ENCODE measurements at regions not wholly inside any gene's neighbourhood (a gene's known extent, or its start where the extent isn't known, plus 50 kb on each side); places are given as distances from the start of the nearest gene placed in this dataset.

GRCh38 chr2:8604262-8604661 is 77.6 kb upstream of the ID2 start:
- H3K9me3 ChIP-seq (ENCODE audit: control insufficient read depth, insufficient read depth, low read length) = no peaks in the 10 kb centered on the region
- no peaks in the 10 kb centered on the region for H3K27me3 ChIP-seq (ENCODE audit: control insufficient read depth, low read length)
- no peaks in the 10 kb centered on the region for H3F3A ChIP-seq (ENCODE audit: control insufficient read depth, insufficient read depth)
- H3K4me3 ChIP-seq (ENCODE audit: low read length) = no peak overlapping the region
- no peaks in the 10 kb centered on the region for H3K36me3 ChIP-seq (ENCODE audit: control insufficient read depth, low read length)
- H3K4me2 ChIP-seq (ENCODE audit: low read length) = no peak overlapping the region
- H3K4me1 ChIP-seq (ENCODE audit: control insufficient read depth, low read length) = no peaks in the 10 kb centered on the region
- H3K27ac ChIP-seq (ENCODE audit: low read depth, low read length) = no peak overlapping the region
- no peak for TF ChIP-seq EZH2phosphoT487 (IDR thresholded peaks at IDR 0.05; ENCODE audit: borderline replicate concordance, low read length)
- no peak for TF ChIP-seq CTCF (IDR thresholded peaks at IDR 0.05; ENCODE audit: low read depth, low read length, poor library complexity, severe bottlenecking)
- no peaks in the 10 kb centered on the region for H3K79me2 ChIP-seq (ENCODE audit: control insufficient read depth, low read length)
- no peaks in the 10 kb centered on the region for H3K9me2 ChIP-seq (replicated peaks; ENCODE audit: control insufficient read depth, low read length)
- no peaks in the 10 kb centered on the region for H4K20me1 ChIP-seq (ENCODE audit: control insufficient read depth, insufficient read depth, low read depth, low read length)

- Histone ChIP-seq H3K9me2 (replicated peaks; ENCODE audit: control insufficient read depth, low read length) (no peaks in the 10 kb centered on the region), H3K27me3 (ENCODE audit: control insufficient read depth, low read length) (no peaks in the 10 kb centered on the region), H3K4me2 (ENCODE audit: low read length) (no peak overlapping the region), H3K9me3 (ENCODE audit: control insufficient read depth, insufficient read depth, low read length) (peaks cover 8% of the 10 kb centered on the region; the same call in 1 of the 2 replicates), H4K20me1 (ENCODE audit: control insufficient read depth, insufficient read depth, low read depth, low read length) (no peaks in the 10 kb centered on the region), H3F3A (ENCODE audit: control insufficient read depth, insufficient read depth) (no peaks in the 10 kb centered on the region), H3K79me2 (ENCODE audit: control insufficient read depth, low read length) (no peaks in the 10 kb centered on the region), H3K36me3 (ENCODE audit: control insufficient read depth, low read length) (no peaks in the 10 kb centered on the region), H3K4me3 (ENCODE audit: low read length) (no peak overlapping the region), H3K27ac (ENCODE audit: low read depth, low read length) (no peak overlapping the region), H3K4me1 (ENCODE audit: control insufficient read depth, low read length) (no peaks in the 10 kb centered on the region)
- TF ChIP-seq CTCF (IDR thresholded peaks at IDR 0.05; ENCODE audit: low read depth, low read length, poor library complexity, severe bottlenecking) (no peak), EZH2phosphoT487 (IDR thresholded peaks at IDR 0.05; ENCODE audit: borderline replicate concordance, low read length) (no peak)
Observed at GRCh38 chr2:8605351-8606065, 76.3 kb upstream of the ID2 start.

GRCh38 chr2:8606226-8606625 is 75.6 kb upstream of the ID2 start:
- Histone ChIP-seq H3K36me3 (ENCODE audit: control insufficient read depth, low read length) (no peaks in the 10 kb centered on the region), H4K20me1 (ENCODE audit: control insufficient read depth, insufficient read depth, low read depth, low read length) (no peaks in the 10 kb centered on the region), H3K4me3 (ENCODE audit: low read length) (no peak overlapping the region), H3K27me3 (ENCODE audit: control insufficient read depth, low read length) (no peaks in the 10 kb centered on the region), H3K9me2 (replicated peaks; ENCODE audit: control insufficient read depth, low read length) (no peaks in the 10 kb centered on the region), H3K4me1 (ENCODE audit: control insufficient read depth, low read length) (no peaks in the 10 kb centered on the region), H3K4me2 (ENCODE audit: low read length) (no peak overlapping the region), H3K79me2 (ENCODE audit: control insufficient read depth, low read length) (no peaks in the 10 kb centered on the region), H3F3A (ENCODE audit: control insufficient read depth, insufficient read depth) (no peaks in the 10 kb centered on the region), H3K9me3 (ENCODE audit: control insufficient read depth, insufficient read depth, low read length) (peaks cover 10% of the 10 kb centered on the region; the same call in 1 of the 2 replicates), H3K27ac (ENCODE audit: low read depth, low read length) (no peak overlapping the region)
- TF ChIP-seq CTCF (IDR thresholded peaks at IDR 0.05; ENCODE audit: low read depth, low read length, poor library complexity, severe bottlenecking) (no peak), EZH2phosphoT487 (IDR thresholded peaks at IDR 0.05; ENCODE audit: borderline replicate concordance, low read length) (no peak)

Measured in DOHH2 (cell line).